Pancreas (tissue), 10 donors: ENCODE measurements at regions not wholly inside any gene's neighbourhood (a gene's known extent, or its start where the extent isn't known, plus 50 kb on each side); places are given as distances from the start of the nearest gene placed in this dataset.

ENCODE experiments used
- ATAC-seq, 4 donors: fragments of 200-7000 bp; cut with Tn5 transposase; one replicate each; pipeline versions ENCODE4 v1.8.0 to v1.9.1; 2020; ENCODE audit warnings: mild to moderate bottlenecking in 4 of 4, moderate library complexity in 4 of 4
- DNase-seq, 6 donors: peaks; one replicate each; pipeline ENCODE4 v3.0.0-alpha.2; 2020
- FAIRE-seq: peaks from 2 replicates; lab custom pipeline; 2012; peaks lifted over from hg19 to GRCh38; lab: Jason Lieb, UNC
- H3K27ac ChIP-seq, 4 donors: fragments of 200-600 bp; sonication (generic); 1 replicate in 3 of 4; 2 replicates in 1 of 4; pipeline versions ENCODE4 v1.5.0 to v1.8.0; 2020
- H3K27me3 ChIP-seq, 4 donors: fragments of 200-600 bp; one replicate each; pipeline ENCODE4 v1.8.0; 2021
- H3K36me3 ChIP-seq, 3 donors: fragments of 200-600 bp; sonication (generic) in 1 of 3; one replicate each; pipeline versions ENCODE4 v1.5.0 to v1.8.0; 2020 to 2021
- H3K4me1 ChIP-seq, 3 donors: fragments of 200-600 bp; one replicate each; pipeline ENCODE4 v1.8.0; 2021
- H3K4me3 ChIP-seq, 4 donors: fragments of 200-600 bp; sonication (generic) in 2 of 4; one replicate each; pipeline versions ENCODE4 v1.5.0 to v1.8.0; 2020 to 2021
- H3K9me3 ChIP-seq, 4 donors: fragments of 200-600 bp; one replicate each; pipeline ENCODE4 v1.8.0; 2021
- WGBS, 2 donors: extraction: QIAGEN DNeasy Blood & Tissue Kit; methylation state at CpG; one replicate each; pipeline ENCODE4 v1.1.7; 2013; 5-methylcytosine and 5-hydroxymethylcytosine counted together
- intact Hi-C, 3 donors: fragments of 100-400 bp; cut with DNase I; formaldehyde crosslinking; loops; one replicate each; pipeline versions ENCODE4 v1.11.1 to v1.14.2; 2022
- TF ChIP-seq, protein P1 (sequence below), 4 donors: fragments of 200-600 bp; sonication (generic) in 3 of 4; IDR thresholded peaks; one replicate each; pipeline versions ENCODE4 v1.5.0 to v1.8.0; 2021; ENCODE audit warnings: antibody characterized with exemption in 4 of 4
- donor health status: healthy with polysubstance abuse.
- donor health status: DM: no; HTN: no; CAD: no; lungs with moderate emphysema.
- donor health status: DM: no; HTN: no; CAD: no.
- donor health status: control.
- donor health status: control.
- donor health status: Bipolar disorder and iron deficiency.
- donor health status: DM: yes; HTN: yes; CAD: no.
- donor health status: DM: no; HTN: no; CAD: no.
- donor health status: DM: no; HTN: no; CAD: no.
- donor health status: DM: yes; HTN: yes; CAD: no.

DNA sequence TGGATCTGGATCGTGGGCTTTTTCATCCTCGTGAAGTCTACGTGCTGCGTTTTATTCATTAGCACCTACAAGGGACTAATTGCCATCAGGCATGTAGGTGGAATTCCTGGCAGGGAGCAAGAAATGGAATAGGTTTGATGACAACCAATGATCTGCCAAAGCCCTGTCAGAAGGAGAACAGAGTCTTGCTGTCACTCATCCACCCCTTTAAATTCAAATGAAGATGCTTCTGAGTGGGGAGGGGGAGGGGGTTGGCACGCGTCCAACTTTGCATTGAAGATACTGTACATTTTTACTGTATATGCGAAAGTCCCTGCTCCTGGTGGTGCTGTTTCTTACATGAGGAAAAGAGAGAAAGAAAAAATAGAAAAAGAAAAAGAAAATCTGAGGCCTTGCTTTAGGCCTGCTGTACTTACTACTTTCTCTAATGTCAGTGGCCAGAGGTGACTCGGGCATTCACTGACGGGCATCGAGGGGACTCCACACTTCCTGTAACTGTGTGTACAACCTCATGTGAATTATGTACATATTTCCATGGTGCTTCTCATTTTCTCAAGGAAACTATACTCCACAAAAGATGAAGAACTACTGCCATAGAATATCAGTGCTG, 569.1 kb downstream of the INHBA start:
- 66 to 76% methylated on average over 10 of the region's 10 CpGs for WGBS, 2 donors
- Histone ChIP-seq H3K36me3 (no peaks in the 10 kb centered on the region), H3K9me3 (no peaks in the 10 kb centered on the region), H3K4me1 (no peaks in the 10 kb centered on the region), H3K4me3 (no peak overlapping the region), H3K27ac (no peak overlapping the region), H3K27me3 (no peaks in the 10 kb centered on the region)
- ATAC-seq (no peak), FAIRE-seq (no peak), DNase-seq (no peak)
- intact Hi-C loops = no loop called here
- TF ChIP-seq, protein P1, sequence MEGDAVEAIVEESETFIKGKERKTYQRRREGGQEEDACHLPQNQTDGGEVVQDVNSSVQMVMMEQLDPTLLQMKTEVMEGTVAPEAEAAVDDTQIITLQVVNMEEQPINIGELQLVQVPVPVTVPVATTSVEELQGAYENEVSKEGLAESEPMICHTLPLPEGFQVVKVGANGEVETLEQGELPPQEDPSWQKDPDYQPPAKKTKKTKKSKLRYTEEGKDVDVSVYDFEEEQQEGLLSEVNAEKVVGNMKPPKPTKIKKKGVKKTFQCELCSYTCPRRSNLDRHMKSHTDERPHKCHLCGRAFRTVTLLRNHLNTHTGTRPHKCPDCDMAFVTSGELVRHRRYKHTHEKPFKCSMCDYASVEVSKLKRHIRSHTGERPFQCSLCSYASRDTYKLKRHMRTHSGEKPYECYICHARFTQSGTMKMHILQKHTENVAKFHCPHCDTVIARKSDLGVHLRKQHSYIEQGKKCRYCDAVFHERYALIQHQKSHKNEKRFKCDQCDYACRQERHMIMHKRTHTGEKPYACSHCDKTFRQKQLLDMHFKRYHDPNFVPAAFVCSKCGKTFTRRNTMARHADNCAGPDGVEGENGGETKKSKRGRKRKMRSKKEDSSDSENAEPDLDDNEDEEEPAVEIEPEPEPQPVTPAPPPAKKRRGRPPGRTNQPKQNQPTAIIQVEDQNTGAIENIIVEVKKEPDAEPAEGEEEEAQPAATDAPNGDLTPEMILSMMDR (IDR thresholded peaks at IDR 0.05) = no peak

DNA sequence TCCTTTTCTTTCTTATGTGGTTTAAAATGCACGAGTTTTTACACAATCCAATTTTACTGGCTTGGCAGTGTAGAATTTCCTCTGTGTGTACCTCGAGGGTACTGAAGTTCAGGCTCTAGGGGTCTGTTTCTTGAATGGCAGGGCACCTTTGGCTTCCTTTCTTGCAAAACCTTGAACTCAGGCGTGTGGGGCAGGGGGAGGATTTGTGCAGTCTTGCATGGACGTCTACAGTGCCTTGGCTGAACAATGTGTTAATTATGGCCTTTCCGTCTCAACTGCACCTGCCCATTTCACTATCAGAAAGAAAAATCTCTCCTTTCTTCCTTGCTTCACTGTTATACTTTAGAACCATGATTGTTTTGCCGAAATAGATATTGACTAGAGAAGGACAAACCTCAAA, 570.9 kb downstream of the INHBA start:
- H3K4me3 ChIP-seq = no peak overlapping the region
- ATAC-seq (no peak), FAIRE-seq (no peak), DNase-seq (no peak)
- TF ChIP-seq, protein P1 (IDR thresholded peaks at IDR 0.05) = no peak
- H3K36me3 ChIP-seq = no peaks in the 10 kb centered on the region
- no peaks in the 10 kb centered on the region for H3K4me1 ChIP-seq
- no peak overlapping the region for H3K27ac ChIP-seq
- WGBS, 2 donors = 47 to 62% methylated on average over 6 of the region's 6 CpGs
- no peaks in the 10 kb centered on the region for H3K9me3 ChIP-seq
- no peaks in the 10 kb centered on the region for H3K27me3 ChIP-seq
- intact Hi-C loops = no loop called here

DNA sequence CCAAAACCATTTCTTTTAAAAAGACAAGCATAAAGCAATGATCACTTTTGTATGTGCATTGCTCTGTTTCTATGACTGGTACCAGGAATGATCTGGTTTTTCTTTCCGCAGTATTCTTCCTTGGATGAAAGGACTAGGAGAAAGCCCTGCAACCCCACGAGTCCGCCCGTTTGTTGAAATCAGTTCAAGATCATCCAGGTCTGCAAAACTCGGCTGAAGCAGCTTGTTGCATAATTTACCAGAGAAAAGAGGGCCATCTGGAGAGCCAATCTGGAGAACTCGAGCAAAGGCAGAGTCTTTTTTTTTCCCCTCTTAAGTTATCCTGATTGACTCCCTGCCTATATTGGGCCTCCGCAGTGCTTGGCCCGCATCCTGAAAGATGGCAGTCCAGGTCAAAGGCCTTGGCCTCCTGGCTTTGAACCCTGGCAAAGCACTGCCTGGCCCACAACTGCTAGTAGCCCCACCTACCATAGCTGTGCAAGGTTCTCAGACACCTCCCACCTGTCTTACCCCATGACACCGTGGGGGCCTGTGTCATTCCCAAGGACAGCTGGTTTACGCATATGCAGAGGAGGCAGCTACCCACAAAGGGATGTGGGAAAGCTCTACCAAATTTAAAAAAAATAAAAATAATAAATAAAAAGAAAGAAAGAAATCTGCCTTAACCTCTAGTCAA, 572.2 kb downstream of the INHBA start:
- H3K4me1 ChIP-seq = no peaks in the 10 kb centered on the region
- WGBS, 2 donors = 66 to 73% methylated on average over 10 of the region's 10 CpGs
- TF ChIP-seq, protein P1 (IDR thresholded peaks at IDR 0.05) = no peak
- H3K4me3 ChIP-seq = no peak overlapping the region
- DNase-seq (no peak), ATAC-seq (no peak), FAIRE-seq (no peak)
- intact Hi-C loops = no loop called here
- no peaks in the 10 kb centered on the region for H3K36me3 ChIP-seq
- no peak overlapping the region for H3K27ac ChIP-seq
- H3K9me3 ChIP-seq = no peaks in the 10 kb centered on the region
- H3K27me3 ChIP-seq = no peaks in the 10 kb centered on the region

DNA sequence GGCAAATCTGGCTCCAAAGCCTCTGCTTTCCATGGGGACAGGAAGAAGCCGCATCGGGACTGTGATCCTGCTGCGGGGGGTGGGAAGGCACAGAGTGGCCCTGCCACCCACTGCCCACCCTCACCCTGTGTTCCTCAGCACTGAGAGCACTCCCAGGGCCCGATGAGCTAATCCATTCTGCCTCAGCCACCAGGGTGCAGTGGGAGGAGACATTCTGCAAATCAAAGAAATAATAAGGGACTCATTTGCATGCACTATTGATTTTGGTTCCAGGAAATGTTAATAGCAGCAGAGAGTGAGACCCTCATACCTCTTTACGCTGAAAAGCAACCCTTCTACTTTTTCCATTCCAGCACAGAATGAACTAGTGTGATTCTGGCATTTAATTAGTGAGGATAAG, 572.8 kb downstream of the INHBA start:
- H3K36me3 ChIP-seq = no peaks in the 10 kb centered on the region
- TF ChIP-seq, protein P1 (IDR thresholded peaks at IDR 0.05) = no peak
- H3K4me1 ChIP-seq = no peaks in the 10 kb centered on the region
- FAIRE-seq = no peak
- H3K4me3 ChIP-seq = no peak overlapping the region
- H3K27ac ChIP-seq = no peak overlapping the region
- H3K9me3 ChIP-seq = no peaks in the 10 kb centered on the region
- no peak for ATAC-seq
- intact Hi-C loops = no loop called here
- H3K27me3 ChIP-seq = no peaks in the 10 kb centered on the region
- DNase-seq = no peak
- WGBS, 2 donors = 52 to 63% methylated on average over 5 of the region's 5 CpGs

DNA sequence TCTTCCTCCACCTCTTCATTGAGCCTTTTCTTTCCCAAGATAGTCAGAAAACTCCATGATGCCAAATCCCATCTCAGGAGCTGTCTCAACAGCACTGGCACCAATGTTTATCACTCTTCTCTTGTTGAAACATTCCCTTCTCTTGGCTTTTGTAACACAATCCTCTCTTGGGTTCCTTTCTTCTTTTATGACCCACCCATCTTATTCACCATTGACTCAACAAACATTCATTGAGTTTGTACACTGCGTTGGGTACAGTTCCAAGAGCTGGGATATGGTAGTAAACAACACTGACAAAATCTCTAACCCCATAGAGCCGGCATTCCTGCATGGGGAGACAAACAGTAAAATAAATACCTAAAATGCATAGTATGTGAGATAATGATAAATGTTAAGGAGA, 577.5 kb downstream of the INHBA start:
- no peaks in the 10 kb centered on the region for H3K9me3 ChIP-seq
- H3K4me3 ChIP-seq = no peak overlapping the region
- DNase-seq (no peak), FAIRE-seq (no peak), ATAC-seq (no peak)
- no peaks in the 10 kb centered on the region for H3K4me1 ChIP-seq
- TF ChIP-seq, protein P1 (IDR thresholded peaks at IDR 0.05) = no peak
- intact Hi-C loops = no loop called here
- H3K27ac ChIP-seq = no peak overlapping the region
- H3K27me3 ChIP-seq = no peaks in the 10 kb centered on the region
- WGBS, 2 donors = 63 to 74% methylated on average over 2 of the region's 2 CpGs
- no peaks in the 10 kb centered on the region for H3K36me3 ChIP-seq
